ENCODE measurements at regions not wholly inside any gene's neighbourhood (a gene's known extent, or its start where the extent isn't known, plus 50 kb on each side); places are given as distances from the start of the nearest gene placed in this dataset.

DNA sequence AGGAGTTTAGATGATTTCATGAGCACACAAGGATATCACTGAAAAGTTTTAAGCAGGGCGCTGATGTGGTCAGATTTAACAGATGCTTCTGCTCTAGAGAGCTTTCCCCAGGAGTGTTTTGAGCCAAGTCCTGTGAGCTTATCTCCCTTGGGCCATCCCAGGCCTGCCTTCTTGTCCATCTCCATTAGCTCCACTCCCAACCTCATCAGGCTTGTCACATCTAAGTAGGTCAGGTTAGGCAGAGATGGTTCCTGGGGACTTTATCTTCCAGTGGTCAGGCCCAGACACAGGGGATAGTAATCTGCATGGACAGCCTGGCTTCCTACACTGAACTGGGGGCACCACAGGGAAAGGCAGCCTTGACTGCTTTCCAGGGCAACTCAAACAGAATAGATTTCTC is 145.4 kb upstream of the SRRM4 start:
- no peak overlapping the region for H3K27ac ChIP-seq (ENCODE audit: low read depth in 1 of 3, low read length in 2 of 3)
- no peaks in the 10 kb centered on the region for H3K4me1 ChIP-seq (ENCODE audit: control insufficient read depth in 3 of 3, insufficient read depth in 2 of 3, low read depth in 1 of 3, low read length in 2 of 3)
- WGBS, 3 donors, result 79 to 100% (median 88%) methylated on average over 1 of the region's 1 CpG
- DNase-seq, result no peak
- no peaks in the 10 kb centered on the region for H3K9me3 ChIP-seq (ENCODE audit: control insufficient read depth in 2 of 2, insufficient read depth in 1 of 2, low read depth in 1 of 2, low read length in 1 of 2)
- no peak for FAIRE-seq
- no peak overlapping the region for H3K4me3 ChIP-seq (ENCODE audit: low read depth in 1 of 3, low read length in 3 of 3)
- H3K36me3 ChIP-seq (ENCODE audit: control insufficient read depth in 3 of 3, insufficient read depth in 2 of 3, low read depth in 1 of 3, low read length in 3 of 3), result no peaks in the 10 kb centered on the region
- H3K27me3 ChIP-seq (ENCODE audit: control insufficient read depth in 3 of 3, insufficient read depth in 3 of 3, low read length in 3 of 3), result no peaks in the 10 kb centered on the region

- Histone ChIP-seq H3K27ac (ENCODE audit: low read depth in 1 of 3, low read length in 2 of 3) (no peak overlapping the region), H3K9me3 (ENCODE audit: control insufficient read depth in 2 of 2, insufficient read depth in 1 of 2, low read depth in 1 of 2, low read length in 1 of 2) (no peaks in the 10 kb centered on the region), H3K27me3 (ENCODE audit: control insufficient read depth in 3 of 3, insufficient read depth in 3 of 3, low read length in 3 of 3) (no peaks in the 10 kb centered on the region), H3K4me1 (ENCODE audit: control insufficient read depth in 3 of 3, insufficient read depth in 2 of 3, low read depth in 1 of 3, low read length in 2 of 3) (no peaks in the 10 kb centered on the region), H3K36me3 (ENCODE audit: control insufficient read depth in 3 of 3, insufficient read depth in 2 of 3, low read depth in 1 of 3, low read length in 3 of 3) (no peaks in the 10 kb centered on the region), H3K4me3 (ENCODE audit: low read depth in 1 of 3, low read length in 3 of 3) (no peak overlapping the region)
- no peak for FAIRE-seq
- DNase-seq, result no peak
Measured at GRCh38 chr12:118840399-118840798, 140.9 kb upstream of the SRRM4 start.

DNA sequence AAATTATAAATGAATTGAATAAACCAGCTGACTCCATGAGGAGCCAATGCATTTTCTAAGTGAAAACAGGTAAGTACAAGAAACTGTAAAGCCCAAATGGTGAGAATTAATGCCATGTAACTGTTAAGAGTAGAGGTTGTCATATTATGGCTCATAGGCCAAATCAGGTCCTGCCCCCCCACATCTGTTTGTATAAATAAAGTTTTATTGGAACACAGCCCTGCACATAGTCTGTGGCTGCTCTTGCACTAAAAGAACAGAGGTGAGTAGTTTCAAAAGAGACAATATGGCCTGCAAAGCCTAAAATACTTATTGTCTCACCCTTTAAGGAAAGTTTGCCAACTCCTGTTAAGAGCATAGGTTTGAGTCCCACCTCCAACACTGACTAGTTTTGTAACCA is 140.5 kb upstream of the SRRM4 start:
- no peak for FAIRE-seq
- H3K4me1 ChIP-seq (ENCODE audit: control insufficient read depth in 3 of 3, insufficient read depth in 2 of 3, low read depth in 1 of 3, low read length in 2 of 3), result no peaks in the 10 kb centered on the region

DNA sequence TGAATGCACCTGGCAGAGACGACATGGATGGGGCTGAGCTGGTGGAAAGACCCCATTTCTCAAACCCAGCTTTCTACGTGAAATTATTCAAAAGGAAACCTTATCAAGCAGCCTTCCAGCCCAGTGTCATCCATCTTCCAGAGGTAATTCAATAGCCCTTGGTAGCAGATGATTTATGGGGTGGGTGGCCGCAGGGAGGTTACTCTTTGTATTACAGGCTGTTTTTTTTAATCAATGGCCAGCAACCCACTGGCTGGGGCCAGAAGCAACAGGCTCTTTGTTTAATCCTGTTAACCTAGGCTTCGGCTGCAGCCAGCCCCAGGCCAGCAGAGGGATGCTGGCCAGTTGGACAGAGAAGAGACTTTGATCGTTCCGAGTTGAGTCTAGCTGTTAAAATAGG is 139.8 kb upstream of the SRRM4 start:
- Histone ChIP-seq H3K27ac (ENCODE audit: low read depth in 1 of 3, low read length in 2 of 3) (no peak overlapping the region), H3K36me3 (ENCODE audit: control insufficient read depth in 3 of 3, insufficient read depth in 2 of 3, low read depth in 1 of 3, low read length in 3 of 3) (no peaks in the 10 kb centered on the region), H3K4me3 (ENCODE audit: low read depth in 1 of 3, low read length in 3 of 3) (no peak overlapping the region), H3K27me3 (ENCODE audit: control insufficient read depth in 3 of 3, insufficient read depth in 3 of 3, low read length in 3 of 3) (no peaks in the 10 kb centered on the region), H3K4me1 (ENCODE audit: control insufficient read depth in 3 of 3, insufficient read depth in 2 of 3, low read depth in 1 of 3, low read length in 2 of 3) (no peaks in the 10 kb centered on the region), H3K9me3 (ENCODE audit: control insufficient read depth in 2 of 2, insufficient read depth in 1 of 2, low read depth in 1 of 2, low read length in 1 of 2) (no peaks in the 10 kb centered on the region)
- 19 to 29% (median 24%) methylated on average over 6 of the region's 6 CpGs for WGBS, 3 donors
- FAIRE-seq (no peak), DNase-seq (no peak)

More for the DNA sequence above, 140.5 kb upstream of the SRRM4 start:
- H3K27ac ChIP-seq (ENCODE audit: low read depth in 1 of 3, low read length in 2 of 3), result no peak overlapping the region
- no peaks in the 10 kb centered on the region for H3K9me3 ChIP-seq (ENCODE audit: control insufficient read depth in 2 of 2, insufficient read depth in 1 of 2, low read depth in 1 of 2, low read length in 1 of 2)
- DNase-seq, result no peak
- no peaks in the 10 kb centered on the region for H3K36me3 ChIP-seq (ENCODE audit: control insufficient read depth in 3 of 3, insufficient read depth in 2 of 3, low read depth in 1 of 3, low read length in 3 of 3)
- H3K27me3 ChIP-seq (ENCODE audit: control insufficient read depth in 3 of 3, insufficient read depth in 3 of 3, low read length in 3 of 3), result no peaks in the 10 kb centered on the region
- no peak overlapping the region for H3K4me3 ChIP-seq (ENCODE audit: low read depth in 1 of 3, low read length in 3 of 3)

DNA sequence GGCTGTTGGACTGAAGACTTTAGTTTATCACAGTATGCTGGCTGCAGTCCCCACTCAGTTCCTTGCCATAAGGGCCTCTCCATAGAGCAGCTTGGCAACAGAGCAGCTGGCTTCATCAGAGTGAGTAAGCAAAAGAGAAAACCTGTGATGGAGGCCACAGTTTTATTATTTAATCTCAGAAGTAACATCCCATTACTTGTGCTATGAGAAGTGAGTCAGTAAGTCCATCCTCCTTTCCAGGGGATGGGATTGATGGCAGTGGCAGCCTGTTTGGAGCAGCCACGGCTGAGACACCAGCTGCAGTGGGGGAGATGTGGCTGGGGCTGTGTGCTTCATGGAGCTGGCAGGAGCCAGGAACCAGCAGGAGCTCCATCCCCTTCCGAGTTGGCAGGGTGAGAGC is 138.5 kb upstream of the SRRM4 start:
- no peaks in the 10 kb centered on the region for H3K9me3 ChIP-seq (ENCODE audit: control insufficient read depth in 2 of 2, insufficient read depth in 1 of 2, low read depth in 1 of 2, low read length in 1 of 2)
- 55 to 65% (median 57%) methylated on average over 2 of the region's 2 CpGs for WGBS, 3 donors
- no peak overlapping the region for H3K27ac ChIP-seq (ENCODE audit: low read depth in 1 of 3, low read length in 2 of 3)
- no peaks in the 10 kb centered on the region for H3K27me3 ChIP-seq (ENCODE audit: control insufficient read depth in 3 of 3, insufficient read depth in 3 of 3, low read length in 3 of 3)
- no peak for FAIRE-seq
- no peak overlapping the region for H3K4me3 ChIP-seq (ENCODE audit: low read depth in 1 of 3, low read length in 3 of 3)
- H3K36me3 ChIP-seq (ENCODE audit: control insufficient read depth in 3 of 3, insufficient read depth in 2 of 3, low read depth in 1 of 3, low read length in 3 of 3), result no peaks in the 10 kb centered on the region
- H3K4me1 ChIP-seq (ENCODE audit: control insufficient read depth in 3 of 3, insufficient read depth in 2 of 3, low read depth in 1 of 3, low read length in 2 of 3), result no peaks in the 10 kb centered on the region
- DNase-seq, result no peak

DNA sequence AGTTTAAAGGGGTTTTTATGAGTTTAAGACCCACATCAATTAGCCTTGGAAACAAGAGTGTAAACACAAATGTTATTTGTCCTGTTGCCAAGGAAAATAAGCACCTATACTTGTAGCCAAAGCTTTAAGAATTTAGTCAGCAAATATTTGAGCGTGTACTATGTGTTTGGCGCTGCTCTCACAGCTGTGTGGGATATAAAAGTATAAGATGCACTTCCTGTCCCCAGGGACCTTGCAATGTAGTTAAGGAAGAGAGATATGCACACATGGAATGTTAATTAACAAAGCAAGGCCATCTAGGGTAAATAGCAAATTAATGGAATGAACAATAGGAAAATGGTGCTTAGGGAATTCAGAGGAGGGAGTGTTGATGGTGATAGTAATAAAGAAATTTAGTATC is 134.9 kb upstream of the SRRM4 start:
- WGBS, 3 donors, result 10 to 38% (median 19%) methylated on average over 2 of the region's 2 CpGs

GRCh38 chr12:118850244-118850825 is 131.0 kb upstream of the SRRM4 start:
- Histone ChIP-seq H3K4me3 (ENCODE audit: low read depth in 1 of 3, low read length in 3 of 3) (no peak overlapping the region), H3K36me3 (ENCODE audit: control insufficient read depth in 3 of 3, insufficient read depth in 2 of 3, low read depth in 1 of 3, low read length in 3 of 3) (no peaks in the 10 kb centered on the region), H3K27me3 (ENCODE audit: control insufficient read depth in 3 of 3, insufficient read depth in 3 of 3, low read length in 3 of 3) (no peaks in the 10 kb centered on the region), H3K4me1 (ENCODE audit: control insufficient read depth in 3 of 3, insufficient read depth in 2 of 3, low read depth in 1 of 3, low read length in 2 of 3) (no peaks in the 10 kb centered on the region), H3K9me3 (ENCODE audit: control insufficient read depth in 2 of 2, insufficient read depth in 1 of 2, low read depth in 1 of 2, low read length in 1 of 2) (no peaks in the 10 kb centered on the region), H3K27ac (ENCODE audit: low read depth in 1 of 3, low read length in 2 of 3) (no peak overlapping the region)
- DNase-seq, result peak; percentile 11 to 16
- FAIRE-seq, result no peak
- WGBS, 3 donors, result 40 to 43% (median 41%) methylated on average over 7 of the region's 7 CpGs

More for the DNA sequence above, 134.9 kb upstream of the SRRM4 start:
- Histone ChIP-seq H3K27me3 (ENCODE audit: control insufficient read depth in 3 of 3, insufficient read depth in 3 of 3, low read length in 3 of 3) (no peaks in the 10 kb centered on the region), H3K27ac (ENCODE audit: low read depth in 1 of 3, low read length in 2 of 3) (no peak overlapping the region), H3K36me3 (ENCODE audit: control insufficient read depth in 3 of 3, insufficient read depth in 2 of 3, low read depth in 1 of 3, low read length in 3 of 3) (no peaks in the 10 kb centered on the region), H3K4me1 (ENCODE audit: control insufficient read depth in 3 of 3, insufficient read depth in 2 of 3, low read depth in 1 of 3, low read length in 2 of 3) (no peaks in the 10 kb centered on the region), H3K9me3 (ENCODE audit: control insufficient read depth in 2 of 2, insufficient read depth in 1 of 2, low read depth in 1 of 2, low read length in 1 of 2) (no peaks in the 10 kb centered on the region), H3K4me3 (ENCODE audit: low read depth in 1 of 3, low read length in 3 of 3) (no peak overlapping the region)
- no peak for FAIRE-seq
- DNase-seq, result no peak

GRCh38 chr12:118851891-118852290 is 129.4 kb upstream of the SRRM4 start:
- no peak overlapping the region for H3K4me3 ChIP-seq (ENCODE audit: low read depth in 1 of 3, low read length in 3 of 3)
- DNase-seq (no peak), FAIRE-seq (no peak)
- H3K27ac ChIP-seq (ENCODE audit: low read depth in 1 of 3, low read length in 2 of 3), result no peak overlapping the region
- WGBS, 3 donors, result 56 to 63% (median 60%) methylated on average over 2 of the region's 2 CpGs
- no peaks in the 10 kb centered on the region for H3K36me3 ChIP-seq (ENCODE audit: control insufficient read depth in 3 of 3, insufficient read depth in 2 of 3, low read depth in 1 of 3, low read length in 3 of 3)
- H3K27me3 ChIP-seq (ENCODE audit: control insufficient read depth in 3 of 3, insufficient read depth in 3 of 3, low read length in 3 of 3), result no peaks in the 10 kb centered on the region
- no peaks in the 10 kb centered on the region for H3K4me1 ChIP-seq (ENCODE audit: control insufficient read depth in 3 of 3, insufficient read depth in 2 of 3, low read depth in 1 of 3, low read length in 2 of 3)
- no peaks in the 10 kb centered on the region for H3K9me3 ChIP-seq (ENCODE audit: control insufficient read depth in 2 of 2, insufficient read depth in 1 of 2, low read depth in 1 of 2, low read length in 1 of 2)

- Histone ChIP-seq H3K4me1 (ENCODE audit: control insufficient read depth in 3 of 3, insufficient read depth in 2 of 3, low read depth in 1 of 3, low read length in 2 of 3) (no peaks in the 10 kb centered on the region), H3K27ac (ENCODE audit: low read depth in 1 of 3, low read length in 2 of 3) (no peak overlapping the region), H3K27me3 (ENCODE audit: control insufficient read depth in 3 of 3, insufficient read depth in 3 of 3, low read length in 3 of 3) (no peaks in the 10 kb centered on the region), H3K4me3 (ENCODE audit: low read depth in 1 of 3, low read length in 3 of 3) (no peak overlapping the region), H3K36me3 (ENCODE audit: control insufficient read depth in 3 of 3, insufficient read depth in 2 of 3, low read depth in 1 of 3, low read length in 3 of 3) (no peaks in the 10 kb centered on the region), H3K9me3 (ENCODE audit: control insufficient read depth in 2 of 2, insufficient read depth in 1 of 2, low read depth in 1 of 2, low read length in 1 of 2) (no peaks in the 10 kb centered on the region)
- DNase-seq, result peak in 1 of 2 donors; percentile 3
- WGBS, 3 donors, result 56 to 64% (median 64%) methylated on average over 4 of the region's 4 CpGs
- FAIRE-seq, result no peak
Measured at GRCh38 chr12:118853634-118854033, 127.7 kb upstream of the SRRM4 start.
